ENCODE measurements at regions not wholly inside any gene's neighbourhood (a gene's known extent, or its start where the extent isn't known, plus 50 kb on each side); places are given as distances from the start of the nearest gene placed in this dataset.
A peak's percentile ranks its signal among the peaks of the same experiment; 100 is the strongest.
"Not testable (repeated sequence)": the region's sequence is repeated elsewhere in the genome, so short reads cannot be mapped to it uniquely, and the experiment has no call there.

DNA sequence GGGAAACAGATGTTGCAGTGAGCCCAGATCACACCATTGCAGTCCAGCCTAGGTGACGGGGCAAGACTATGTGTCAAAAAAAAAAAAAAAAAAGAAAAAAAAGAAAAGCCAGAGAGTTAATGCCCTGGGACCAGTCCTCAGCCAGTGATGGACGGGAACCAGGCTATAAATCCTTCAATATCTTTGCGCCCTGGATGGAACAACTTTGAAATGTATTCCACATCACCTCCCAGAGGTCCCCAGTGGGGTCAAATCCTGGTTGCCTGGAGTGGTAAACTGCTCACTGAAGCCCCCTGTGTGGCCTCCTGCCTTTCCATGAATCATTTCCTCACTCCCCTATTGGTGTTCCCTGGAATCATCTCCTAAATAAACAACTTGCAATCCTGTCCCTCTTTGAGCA is 166.9 kb downstream of the DEFB131A start:
- Histone ChIP-seq H3K36me3 (no peaks in the 10 kb centered on the region), H3K4me3 (no peak overlapping the region), H3K27me3 (no peaks in the 10 kb centered on the region), H3K4me1 (no peaks in the 10 kb centered on the region), H3K9me3 (no peaks in the 10 kb centered on the region), H3K27ac (no peak overlapping the region)
- TF ChIP-seq POLR2A (IDR thresholded peaks at IDR 0.05): no peak
- TF ChIP-seq, protein P1, sequence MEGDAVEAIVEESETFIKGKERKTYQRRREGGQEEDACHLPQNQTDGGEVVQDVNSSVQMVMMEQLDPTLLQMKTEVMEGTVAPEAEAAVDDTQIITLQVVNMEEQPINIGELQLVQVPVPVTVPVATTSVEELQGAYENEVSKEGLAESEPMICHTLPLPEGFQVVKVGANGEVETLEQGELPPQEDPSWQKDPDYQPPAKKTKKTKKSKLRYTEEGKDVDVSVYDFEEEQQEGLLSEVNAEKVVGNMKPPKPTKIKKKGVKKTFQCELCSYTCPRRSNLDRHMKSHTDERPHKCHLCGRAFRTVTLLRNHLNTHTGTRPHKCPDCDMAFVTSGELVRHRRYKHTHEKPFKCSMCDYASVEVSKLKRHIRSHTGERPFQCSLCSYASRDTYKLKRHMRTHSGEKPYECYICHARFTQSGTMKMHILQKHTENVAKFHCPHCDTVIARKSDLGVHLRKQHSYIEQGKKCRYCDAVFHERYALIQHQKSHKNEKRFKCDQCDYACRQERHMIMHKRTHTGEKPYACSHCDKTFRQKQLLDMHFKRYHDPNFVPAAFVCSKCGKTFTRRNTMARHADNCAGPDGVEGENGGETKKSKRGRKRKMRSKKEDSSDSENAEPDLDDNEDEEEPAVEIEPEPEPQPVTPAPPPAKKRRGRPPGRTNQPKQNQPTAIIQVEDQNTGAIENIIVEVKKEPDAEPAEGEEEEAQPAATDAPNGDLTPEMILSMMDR (IDR thresholded peaks at IDR 0.05): no peak
- TF ChIP-seq POLR2AphosphoS5 (IDR thresholded peaks at IDR 0.05): no peak
- intact Hi-C loops (cut with DNase I; ENCODE audit: low total_unique reads): no loop called here
- no peak for DNase-seq (ENCODE audit: low spot score in 2 of 2)

DNA sequence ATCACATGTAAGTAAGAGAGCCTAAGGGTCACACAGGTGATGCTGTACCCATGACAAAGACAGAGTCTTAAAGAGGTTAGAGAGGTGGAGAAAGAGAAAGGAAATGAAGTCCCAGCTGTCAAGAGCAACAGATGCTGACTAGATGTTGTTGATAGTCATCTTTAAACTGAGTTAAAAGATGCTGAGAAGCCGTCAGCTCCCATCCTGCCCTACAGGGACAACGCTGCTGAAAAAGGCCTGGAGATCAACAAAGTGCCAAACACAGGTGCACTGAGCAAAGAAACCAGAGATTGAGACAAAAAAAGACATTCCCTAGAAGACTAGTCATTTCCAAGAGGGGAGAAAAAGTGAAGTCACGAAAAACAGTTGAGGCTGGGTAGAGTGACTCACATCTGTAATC is 145.0 kb upstream of the DRD5 start:
- DNase-seq (ENCODE audit: low spot score in 2 of 2); H3K4me1 ChIP-seq; H3K9me3 ChIP-seq; H3K4me3 ChIP-seq; H3K27me3 ChIP-seq; H3K27ac ChIP-seq; H3K36me3 ChIP-seq; intact Hi-C loops (cut with DNase I; ENCODE audit: low total_unique reads): not testable (repeated sequence)

DNA sequence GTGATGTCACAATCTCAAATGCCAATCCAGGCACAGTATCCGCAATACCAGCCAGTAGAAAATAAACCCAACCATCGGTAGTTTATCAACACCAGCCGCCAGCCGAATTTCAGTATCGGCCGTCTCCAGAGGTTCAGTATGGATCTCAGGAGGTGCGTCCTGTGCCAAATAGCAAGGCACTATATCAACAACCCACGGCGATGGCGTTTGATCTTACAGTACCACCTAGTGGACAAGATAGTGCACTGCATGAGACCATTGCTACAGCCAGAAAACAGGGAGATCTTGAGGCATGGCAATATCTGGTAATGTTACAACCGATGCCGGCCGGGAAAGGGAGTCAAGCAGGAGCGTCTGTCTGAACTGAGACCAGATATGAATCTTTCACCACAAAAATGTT is 121.8 kb upstream of the DRD5 start:
- H3K9me3 ChIP-seq; H3K4me3 ChIP-seq; H3K27ac ChIP-seq; H3K36me3 ChIP-seq; H3K4me1 ChIP-seq; DNase-seq (ENCODE audit: low spot score in 2 of 2); intact Hi-C loops (cut with DNase I; ENCODE audit: low total_unique reads); H3K27me3 ChIP-seq: not testable (repeated sequence)
- TF ChIP-seq, protein P1 (IDR thresholded peaks at IDR 0.05): peak; percentile 21 to 71 (median 43)

DNA sequence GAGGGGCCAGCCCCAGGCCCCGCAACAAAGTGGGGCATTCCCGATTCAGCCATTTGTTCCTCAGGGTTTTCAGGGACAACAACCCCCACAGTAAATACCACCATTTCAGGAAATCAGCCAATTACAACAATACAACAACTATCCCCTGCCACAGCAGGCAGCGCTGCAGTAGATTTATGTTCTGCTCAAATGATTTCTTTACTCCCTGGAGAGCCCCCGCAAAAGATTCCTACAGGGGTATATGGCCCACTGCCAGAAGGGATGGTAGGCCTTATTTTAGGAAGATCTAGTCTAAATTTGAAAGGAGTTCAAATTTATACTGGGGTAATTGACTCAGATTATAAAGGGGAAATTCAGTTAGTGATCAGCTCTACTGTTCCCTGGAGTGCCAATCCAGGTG is 120.5 kb upstream of the DRD5 start:
- not testable (repeated sequence) for DNase-seq (ENCODE audit: low spot score in 2 of 2); H3K36me3 ChIP-seq

DNA sequence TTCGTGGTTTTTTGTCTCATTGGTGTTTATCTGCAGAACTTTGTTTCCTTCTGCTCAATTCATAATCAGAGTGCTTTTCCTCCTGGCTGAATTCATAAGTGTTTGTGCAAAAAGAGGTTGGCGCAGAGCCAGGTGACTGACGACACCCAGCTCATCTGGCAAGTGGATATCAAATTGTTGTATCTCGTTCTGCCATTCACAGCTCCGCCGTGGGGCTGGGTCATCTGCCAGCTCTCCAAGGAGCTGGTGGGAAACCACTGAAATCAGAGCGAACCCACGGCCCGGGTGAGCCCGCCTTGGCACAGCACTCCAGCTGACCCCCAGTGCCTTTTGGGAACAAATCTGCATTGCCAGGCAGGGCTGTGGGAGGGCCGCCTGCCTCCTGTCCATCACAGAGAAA is 110.7 kb upstream of the DRD5 start:
- peak overlapping the region in 1 of 3 donors; percentile 40 for H3K4me3 ChIP-seq
- H3K36me3 ChIP-seq; H3K4me1 ChIP-seq; H3K9me3 ChIP-seq; H3K27ac ChIP-seq; H3K27me3 ChIP-seq; intact Hi-C loops (cut with DNase I; ENCODE audit: low total_unique reads): not testable (repeated sequence)
- peak in 1 of 2 donors; percentile 35 for DNase-seq (ENCODE audit: low spot score in 2 of 2)

More for the DNA sequence above, 120.5 kb upstream of the DRD5 start:
- H3K4me3 ChIP-seq; intact Hi-C loops (cut with DNase I; ENCODE audit: low total_unique reads); H3K27ac ChIP-seq; H3K27me3 ChIP-seq; H3K4me1 ChIP-seq; H3K9me3 ChIP-seq: not testable (repeated sequence)

DNA sequence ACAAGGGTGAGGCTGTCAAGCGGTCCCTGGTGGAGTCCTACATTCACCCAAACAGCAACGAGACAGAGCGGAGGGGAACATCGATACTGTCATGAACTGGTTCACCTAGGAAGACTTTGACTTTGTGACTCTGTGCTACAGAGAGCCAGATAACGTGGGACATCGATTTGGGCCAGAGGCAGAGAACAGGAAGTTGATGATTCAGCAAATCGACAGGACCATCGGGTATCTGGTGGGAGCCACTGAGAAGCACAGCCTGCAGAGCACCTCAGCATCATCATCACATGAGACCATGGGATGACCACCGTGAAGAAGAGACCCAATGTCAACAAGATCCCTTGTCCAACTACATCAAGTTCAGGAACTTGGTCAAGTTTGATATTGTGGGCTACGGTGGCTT is 104.1 kb upstream of the DRD5 start:
- H3K27ac ChIP-seq; H3K9me3 ChIP-seq; H3K36me3 ChIP-seq; H3K4me3 ChIP-seq; DNase-seq (ENCODE audit: low spot score in 2 of 2); intact Hi-C loops (cut with DNase I; ENCODE audit: low total_unique reads); H3K27me3 ChIP-seq; H3K4me1 ChIP-seq: not testable (repeated sequence)

DNA sequence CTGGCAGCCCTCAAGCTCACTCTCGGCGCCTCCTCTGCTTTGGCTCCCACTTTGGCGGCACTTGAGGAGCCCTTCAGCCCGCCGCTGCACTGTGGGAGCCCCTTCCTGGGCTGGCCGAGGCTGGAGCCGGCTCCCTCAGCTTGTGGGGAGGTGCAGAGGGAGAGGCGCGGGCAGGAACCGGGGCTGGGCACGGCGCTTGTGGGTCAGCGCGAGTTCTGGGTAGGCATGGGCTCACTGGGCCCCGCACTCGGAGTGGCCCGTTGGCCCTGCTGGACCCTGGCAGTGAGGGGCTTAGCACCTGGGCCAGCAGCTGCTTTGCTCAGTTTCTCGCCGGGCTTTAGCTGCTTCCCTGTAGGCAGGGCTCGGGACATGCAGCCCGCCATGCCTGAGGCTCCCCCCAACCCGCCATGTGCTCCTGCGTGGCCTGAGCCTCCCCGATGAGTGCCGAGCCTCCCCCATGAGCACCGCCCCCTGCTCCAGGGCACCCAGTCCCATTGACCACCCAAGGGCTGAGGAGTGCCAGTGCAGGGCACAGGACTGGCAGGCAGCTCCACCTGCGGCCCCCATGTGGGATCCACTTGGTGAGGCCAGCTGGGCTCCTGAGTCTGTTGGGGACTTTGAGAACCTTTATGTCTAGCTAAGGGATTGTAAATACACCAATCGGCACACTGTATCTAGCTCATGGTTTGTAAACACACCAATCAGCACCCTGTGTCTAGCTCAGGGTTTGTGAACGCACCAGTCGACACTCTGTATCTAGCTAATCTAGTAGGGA is 101.5 kb upstream of the DRD5 start:
- no peak for DNase-seq (ENCODE audit: low spot score in 2 of 2)
- H3K27me3 ChIP-seq: no peaks in the 10 kb centered on the region
- intact Hi-C loops (cut with DNase I; ENCODE audit: low total_unique reads): no loop called here

DNA sequence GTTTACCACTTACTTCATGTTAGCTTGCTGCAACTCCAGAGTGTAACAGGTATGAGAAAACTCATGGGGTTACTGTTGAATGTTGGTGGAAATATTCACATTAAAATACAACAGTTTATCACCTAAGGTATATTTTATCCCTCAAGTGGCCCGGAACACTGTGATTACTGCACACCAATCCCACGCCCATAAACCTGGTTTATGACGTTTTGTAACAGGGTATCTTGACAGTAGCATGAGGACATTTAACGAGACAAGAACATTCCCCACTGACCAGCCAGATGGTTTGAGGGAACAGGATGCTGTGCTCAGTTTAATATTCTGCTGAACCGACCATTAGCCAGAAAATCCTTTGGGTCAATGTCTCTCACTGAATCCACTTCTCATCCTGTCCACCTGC is 98.3 kb upstream of the DRD5 start:
- intact Hi-C loops (cut with DNase I; ENCODE audit: low total_unique reads); H3K4me1 ChIP-seq: not testable (repeated sequence)

More for the DNA sequence above, 101.5 kb upstream of the DRD5 start:
- Histone ChIP-seq H3K4me3 (no peak overlapping the region), H3K9me3 (no peaks in the 10 kb centered on the region), H3K27ac (no peak overlapping the region), H3K36me3 (no peaks in the 10 kb centered on the region), H3K4me1 (no peaks in the 10 kb centered on the region)
- TF ChIP-seq POLR2AphosphoS5 (IDR thresholded peaks at IDR 0.05) (no peak), POLR2A (IDR thresholded peaks at IDR 0.05) (no peak)
- TF ChIP-seq, protein P1 (IDR thresholded peaks at IDR 0.05): no peak

DNA sequence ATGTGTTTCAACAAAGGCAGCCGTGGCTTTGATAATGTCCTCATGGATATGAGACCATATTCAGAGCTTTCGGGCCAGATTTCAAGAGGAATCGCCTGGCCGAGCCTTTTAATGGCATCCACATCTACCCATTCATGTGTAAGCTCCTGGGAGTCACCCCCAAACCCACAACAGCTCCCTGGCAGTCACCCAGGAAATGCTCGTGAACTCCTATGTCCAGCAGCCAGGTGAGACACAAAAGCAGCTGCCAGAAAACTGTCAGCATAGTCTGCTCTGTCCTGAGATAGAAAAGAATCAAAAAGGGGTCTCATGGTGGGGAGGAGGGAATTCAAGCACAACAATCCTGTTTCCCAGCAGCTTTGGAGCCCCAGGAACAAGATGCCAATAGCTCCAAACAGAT is 96.4 kb upstream of the DRD5 start:
- intact Hi-C loops (cut with DNase I; ENCODE audit: low total_unique reads); H3K27me3 ChIP-seq; H3K27ac ChIP-seq; DNase-seq (ENCODE audit: low spot score in 2 of 2); H3K4me1 ChIP-seq; H3K36me3 ChIP-seq; H3K9me3 ChIP-seq; H3K4me3 ChIP-seq: not testable (repeated sequence)

More for the DNA sequence above, 98.3 kb upstream of the DRD5 start:
- not testable (repeated sequence) for H3K27ac ChIP-seq; H3K27me3 ChIP-seq; H3K4me3 ChIP-seq; H3K36me3 ChIP-seq; H3K9me3 ChIP-seq; DNase-seq (ENCODE audit: low spot score in 2 of 2)

Data from breast epithelium (tissue), 4 donors.